ENCODE measurements at regions not wholly inside any gene's neighbourhood (a gene's known extent, or its start where the extent isn't known, plus 50 kb on each side); places are given as distances from the start of the nearest gene placed in this dataset.
A peak's percentile ranks its signal among the peaks of the same experiment; 100 is the strongest.

DNA sequence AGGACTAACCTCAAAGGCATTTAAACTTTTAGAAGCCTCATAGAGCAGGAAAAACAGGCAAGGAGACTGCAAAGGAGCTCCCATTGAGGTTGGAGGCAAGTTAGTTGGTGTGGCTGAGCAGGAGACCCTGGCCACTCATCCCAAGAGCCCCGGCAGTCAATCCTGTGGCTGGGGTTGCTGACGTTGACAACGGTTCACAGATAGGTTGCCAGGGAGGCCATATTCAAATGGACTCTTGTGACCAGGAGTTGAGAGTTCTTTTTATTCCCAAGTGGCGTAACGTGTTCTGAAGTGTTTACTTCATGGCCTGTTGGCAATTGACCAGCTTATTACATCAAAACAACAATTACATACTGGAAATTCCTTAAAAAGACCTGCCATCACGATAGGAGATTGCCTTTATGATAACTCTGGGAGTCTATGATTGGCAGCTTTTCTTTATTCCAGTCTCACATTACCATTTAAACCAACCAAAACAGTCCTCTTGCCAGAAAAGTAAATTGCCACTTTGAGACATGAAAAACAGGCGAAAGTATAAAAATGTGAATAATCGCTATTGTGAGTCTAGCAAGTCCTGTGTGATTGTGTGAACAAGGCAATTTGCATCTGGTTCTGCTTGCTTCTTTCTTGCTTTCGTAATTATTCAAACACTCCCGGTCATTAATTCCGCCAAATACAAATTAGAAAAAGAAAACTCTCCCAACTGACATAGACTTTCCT is 394.9 kb downstream of the MED10 start:
- peak; percentile 47 for DNase-seq

DNA sequence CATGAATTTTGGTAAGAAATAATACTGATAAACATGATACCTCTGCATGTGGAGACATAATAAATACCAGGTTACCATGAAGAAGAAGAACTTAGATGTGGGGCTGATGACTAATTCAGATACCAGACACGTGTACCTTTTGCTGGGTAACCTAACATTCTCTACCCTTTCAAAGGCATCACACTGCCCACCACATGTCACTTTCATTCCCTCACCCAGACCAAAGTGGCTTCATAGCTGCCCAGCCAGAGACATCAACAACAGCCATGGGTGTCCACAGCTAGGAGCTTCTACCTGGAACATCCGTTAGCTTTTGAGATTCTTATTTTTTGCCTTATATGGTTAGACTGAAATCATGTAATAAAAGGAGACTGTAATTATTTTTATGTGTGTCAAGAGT is 396.8 kb downstream of the MED10 start:
- no peak for DNase-seq

DNA sequence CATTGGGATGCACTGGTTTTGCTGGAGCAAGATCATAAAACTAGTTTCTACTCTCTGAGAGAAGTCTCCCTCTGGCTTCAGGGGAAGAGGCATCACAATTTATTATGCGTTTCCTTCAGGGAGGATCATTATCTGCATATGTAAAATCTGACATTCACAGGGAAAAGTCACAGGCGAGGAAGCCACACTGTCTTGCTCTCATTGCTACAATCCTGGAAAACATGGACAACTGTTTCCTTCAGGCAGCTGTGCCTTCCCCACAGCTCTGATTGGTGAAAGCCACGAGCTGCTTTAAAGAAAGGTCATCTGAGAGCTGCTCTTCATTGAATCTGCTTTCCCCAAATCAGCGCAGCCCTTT is 397.8 kb downstream of the MED10 start:
- DNase-seq, result no peak

DNA sequence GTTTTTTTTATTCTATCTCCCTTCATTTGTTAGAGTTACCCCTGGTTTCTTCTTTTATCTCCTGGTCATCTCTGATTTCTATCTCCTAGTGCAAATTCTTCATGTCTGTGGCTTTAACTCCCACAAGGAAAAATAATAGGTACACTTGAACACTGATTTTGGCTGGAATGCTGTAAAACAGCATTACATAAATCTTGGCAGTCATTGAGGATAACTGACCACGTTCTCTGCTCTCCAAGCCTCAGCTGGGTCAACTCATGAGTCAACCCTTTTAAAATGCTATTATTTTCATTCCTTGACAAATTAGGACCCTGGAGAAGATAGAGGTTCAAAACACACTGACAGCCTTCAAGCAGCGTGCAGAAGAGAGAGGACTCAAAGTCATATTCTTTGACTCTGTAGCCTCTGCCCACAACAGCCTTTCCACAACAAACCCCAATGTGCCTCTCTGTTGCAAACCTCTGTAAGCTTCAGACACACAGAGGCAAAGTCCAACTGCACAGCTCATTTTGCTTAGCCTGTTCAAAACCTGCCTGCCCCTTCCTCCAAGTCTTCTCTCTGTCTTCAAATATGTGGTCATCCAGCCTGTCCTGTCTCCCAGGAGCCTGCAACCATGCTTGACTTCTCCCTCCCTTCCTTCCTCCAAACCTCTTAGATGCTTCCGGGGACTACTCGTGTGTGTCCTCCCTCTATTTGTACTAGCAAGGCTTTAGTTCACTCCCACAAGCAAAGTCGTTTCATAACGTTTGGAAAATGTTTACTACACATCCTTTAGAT is 398.4 kb downstream of the MED10 start:
- DNase-seq, result no peak

DNA sequence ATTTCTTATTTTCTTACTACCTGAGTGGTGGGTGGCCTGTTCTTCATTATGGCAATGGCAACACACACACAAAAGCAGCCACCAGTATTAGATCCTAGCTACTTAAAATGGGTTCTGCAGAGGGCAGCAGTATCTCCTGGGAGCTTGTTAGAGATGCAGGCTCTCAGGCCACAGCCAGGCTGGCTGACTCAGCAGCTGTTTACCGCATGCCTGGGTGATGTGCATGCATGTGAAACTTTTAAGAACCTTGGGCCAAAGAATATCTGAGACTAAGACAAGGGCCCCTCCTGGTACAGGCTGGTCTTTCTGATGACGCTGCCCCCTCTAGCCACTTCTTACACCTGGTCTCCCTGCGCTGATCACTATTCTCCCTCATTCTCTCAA is 399.0 kb downstream of the MED10 start:
- DNase-seq, result no peak

DNA sequence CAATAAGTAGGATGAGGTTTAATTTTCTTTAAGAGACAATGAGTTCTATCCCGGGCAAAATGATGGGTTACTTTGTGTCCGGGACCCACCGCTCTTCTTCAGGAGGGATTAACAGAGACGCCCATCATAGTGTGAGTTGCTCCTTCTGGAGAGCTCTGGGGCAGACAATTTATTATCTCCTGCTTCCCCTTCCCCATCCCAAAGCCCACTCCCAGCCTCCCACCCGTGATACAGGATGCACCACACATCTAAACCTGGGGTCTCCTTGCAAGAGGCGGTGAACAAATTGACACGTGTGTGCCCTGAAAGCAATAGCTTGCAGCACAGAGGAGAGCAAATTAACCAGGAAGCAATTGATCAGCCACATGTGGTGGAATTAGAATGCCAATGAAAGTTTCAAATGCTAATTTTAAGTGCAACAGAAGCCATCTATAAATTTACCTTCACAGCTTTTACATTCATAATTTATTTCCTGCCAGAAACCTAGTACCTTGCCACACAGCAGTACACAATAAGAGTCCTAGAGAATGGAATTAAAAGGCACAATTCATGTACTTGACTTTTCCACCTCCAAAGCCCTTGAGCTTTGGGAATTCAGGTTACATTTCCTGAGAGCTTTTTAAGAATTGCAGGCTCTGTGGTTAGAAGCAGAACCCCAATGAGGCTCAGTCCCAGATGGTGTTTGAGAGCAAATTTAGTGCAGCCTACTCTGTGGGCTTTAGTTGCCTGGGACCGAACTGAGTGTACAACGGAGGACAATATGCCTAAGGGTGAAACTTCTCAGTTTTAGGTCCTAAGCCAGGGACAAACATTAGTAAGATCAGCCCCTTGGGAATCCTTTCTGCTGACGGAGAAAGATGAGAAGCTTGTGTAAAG is 399.6 kb downstream of the MED10 start:
- no peak for DNase-seq

DNA sequence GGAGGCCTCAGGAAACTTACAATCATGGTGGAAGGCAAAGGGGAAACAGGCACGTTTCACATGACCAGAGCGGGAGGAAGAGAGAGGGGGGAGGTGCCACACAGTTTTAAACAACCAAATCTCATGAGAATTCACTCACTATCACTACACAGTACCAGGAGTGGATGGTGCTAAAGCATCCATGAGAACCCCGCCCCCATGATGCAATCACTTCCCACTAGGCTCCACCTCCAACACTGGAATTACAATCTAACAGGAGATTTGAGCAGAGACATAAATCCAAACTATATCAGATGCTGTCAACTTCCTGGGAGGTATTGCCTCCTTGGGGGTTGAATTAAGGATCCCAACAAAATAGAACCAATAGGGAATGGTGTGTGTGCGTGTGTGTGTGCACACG is 407.1 kb downstream of the MED10 start:
- no peak for DNase-seq

DNA sequence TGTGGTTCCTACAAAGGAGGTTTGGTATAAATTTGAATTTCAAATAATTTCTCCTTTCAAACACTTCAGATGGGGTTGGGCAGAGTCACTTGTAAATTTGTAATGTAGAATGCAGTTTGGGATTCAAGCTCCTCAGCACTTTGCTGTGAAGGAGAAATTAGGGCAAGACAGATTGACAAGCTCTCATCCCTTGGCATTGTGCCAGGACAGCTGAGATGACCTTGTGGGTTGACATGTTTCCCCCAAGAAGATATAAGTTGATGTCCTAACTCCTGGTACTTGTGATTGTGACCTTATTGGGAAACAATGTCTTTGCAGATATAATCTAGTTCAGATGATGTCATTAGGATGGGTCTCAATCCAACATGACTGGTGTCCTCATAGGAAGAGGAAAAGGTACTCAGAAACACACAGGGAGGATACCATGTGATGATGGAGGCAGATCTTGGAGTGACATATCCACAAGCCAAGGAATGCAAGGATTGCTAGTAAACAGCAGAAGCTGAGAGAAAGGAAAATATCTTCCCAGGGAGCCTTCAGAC is 408.3 kb downstream of the MED10 start:
- no peak for DNase-seq

DNA sequence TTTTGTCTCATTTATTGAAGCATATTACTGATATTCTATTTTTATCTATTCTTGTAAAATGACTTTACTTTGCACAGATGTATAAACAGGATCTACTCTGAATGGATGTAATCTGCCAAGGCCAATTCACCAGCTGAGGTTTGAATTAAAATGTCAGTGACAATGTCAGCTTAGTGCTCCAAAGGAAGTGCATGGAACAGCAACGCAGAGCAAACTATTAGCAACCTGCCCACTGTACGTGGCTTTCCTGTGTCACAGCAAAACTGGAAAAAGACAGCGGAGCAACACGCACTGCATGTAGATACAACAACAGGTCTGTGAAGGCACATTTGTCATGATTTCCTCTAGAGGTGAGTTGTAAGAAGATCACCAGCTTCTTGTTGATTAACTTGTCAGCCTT is 409.4 kb downstream of the MED10 start:
- DNase-seq, result no peak

DNA sequence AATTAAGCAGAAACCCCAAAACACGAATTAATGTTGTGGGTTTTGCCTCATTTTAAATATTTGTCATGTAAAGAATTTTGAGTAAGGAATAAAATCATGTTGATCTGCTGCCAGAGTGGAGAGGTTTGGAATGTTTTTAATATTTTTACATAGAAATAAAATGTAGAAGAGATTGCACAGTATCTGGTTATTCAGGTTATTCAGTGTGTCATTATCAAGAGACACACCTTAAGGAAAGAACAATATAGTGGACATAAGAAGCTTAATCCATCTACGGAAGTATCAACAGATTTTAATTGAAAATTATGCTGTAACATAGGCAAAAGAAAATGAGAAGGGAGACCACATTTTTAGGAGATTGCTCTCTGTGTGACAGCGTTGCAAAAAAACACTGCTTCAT is 410.4 kb downstream of the MED10 start:
- no peak for DNase-seq

DNA sequence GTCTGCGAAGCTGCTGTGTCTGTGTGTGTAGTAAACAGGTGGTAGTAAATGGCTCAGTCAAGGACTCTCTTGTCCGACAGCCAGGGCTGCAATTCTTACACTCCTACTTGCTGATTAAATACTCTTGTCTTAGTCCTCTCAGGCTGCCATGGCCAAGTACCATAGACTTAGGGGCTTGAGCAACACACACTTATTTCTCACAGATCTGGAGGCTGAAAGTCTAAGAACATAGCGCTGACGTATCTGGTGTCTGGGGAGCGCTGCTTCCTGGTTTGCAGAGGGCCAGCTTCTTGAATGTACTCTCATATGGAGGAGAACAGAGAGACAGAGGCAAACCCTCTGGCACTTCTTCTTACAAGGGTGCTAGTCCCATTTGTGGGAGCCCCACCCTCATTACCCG is 411.0 kb downstream of the MED10 start:
- no peak for DNase-seq

DNA sequence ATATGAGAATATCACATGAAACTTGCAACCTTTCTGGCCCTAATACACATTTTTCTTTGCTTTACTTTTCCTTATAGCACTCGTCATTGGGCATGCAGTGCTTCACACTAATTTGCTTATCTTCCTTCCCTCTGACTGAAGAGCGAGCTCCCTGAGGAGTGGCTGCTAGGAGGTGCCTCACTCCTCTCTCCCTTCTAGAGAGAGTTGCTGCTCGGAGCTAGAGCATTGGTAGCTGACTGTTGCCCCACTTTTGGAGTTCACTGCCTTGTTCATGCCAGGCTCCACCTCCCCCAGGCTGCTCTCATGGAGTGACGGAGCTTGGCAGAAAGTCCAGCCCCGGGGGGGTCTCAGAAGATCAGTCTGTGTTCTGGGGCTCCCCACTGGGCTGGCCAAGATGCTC is 413.2 kb downstream of the MED10 start:
- no peak for DNase-seq

DNA sequence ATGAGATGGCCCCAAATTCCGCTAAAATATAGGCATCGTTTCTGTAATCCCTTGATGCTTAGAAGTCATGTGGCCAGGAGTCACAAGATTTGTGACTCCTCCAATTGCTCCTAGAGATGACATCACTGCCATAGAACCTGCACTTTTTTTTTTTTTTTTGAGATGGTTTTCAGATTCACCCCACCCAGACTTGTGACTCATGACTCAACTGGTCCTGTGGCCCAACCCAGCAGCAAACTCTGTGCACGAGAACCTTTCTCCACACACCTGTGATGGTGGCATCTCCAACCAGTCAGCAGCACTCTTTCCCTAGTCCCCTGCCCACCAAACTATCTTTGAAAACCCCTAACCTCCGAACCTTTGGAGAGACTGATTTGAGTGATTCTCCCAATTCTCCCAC is 414.0 kb downstream of the MED10 start:
- no peak for DNase-seq

DNA sequence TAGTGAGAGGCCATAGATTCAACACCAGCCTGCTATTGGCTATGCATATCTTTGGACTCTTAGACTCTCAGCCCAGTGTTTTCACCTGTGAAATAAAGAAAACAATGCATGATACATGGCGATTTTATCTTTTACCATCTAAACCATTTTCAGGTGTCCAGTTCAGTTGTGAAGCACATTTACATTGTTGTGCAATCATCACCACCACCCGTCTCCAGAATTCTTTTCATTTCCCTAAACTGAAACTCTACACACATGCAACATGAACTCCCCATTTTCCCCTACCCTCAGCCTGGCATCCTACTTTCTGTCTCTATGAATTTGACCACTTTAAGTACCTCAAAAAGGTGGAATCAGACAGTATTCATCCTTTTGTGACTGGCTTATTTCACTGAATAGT is 420.6 kb downstream of the MED10 start:
- DNase-seq, result no peak

DNA sequence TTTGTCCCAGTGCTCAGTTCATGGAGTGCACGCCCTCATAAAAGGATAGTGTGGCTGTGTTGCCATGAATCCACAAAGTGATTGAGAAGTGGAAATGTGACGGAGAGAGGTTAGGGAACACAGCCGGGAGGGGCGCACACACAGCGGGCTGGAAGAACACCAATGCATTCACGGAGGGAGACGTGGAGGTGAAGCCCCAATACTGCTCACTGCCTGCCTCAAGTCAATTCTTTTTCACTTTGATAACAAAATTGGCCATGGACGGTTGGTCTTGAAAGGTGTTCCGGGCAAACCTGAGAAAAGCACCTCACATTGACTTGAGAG is 424.1 kb downstream of the MED10 start:
- DNase-seq, result no peak

DNA sequence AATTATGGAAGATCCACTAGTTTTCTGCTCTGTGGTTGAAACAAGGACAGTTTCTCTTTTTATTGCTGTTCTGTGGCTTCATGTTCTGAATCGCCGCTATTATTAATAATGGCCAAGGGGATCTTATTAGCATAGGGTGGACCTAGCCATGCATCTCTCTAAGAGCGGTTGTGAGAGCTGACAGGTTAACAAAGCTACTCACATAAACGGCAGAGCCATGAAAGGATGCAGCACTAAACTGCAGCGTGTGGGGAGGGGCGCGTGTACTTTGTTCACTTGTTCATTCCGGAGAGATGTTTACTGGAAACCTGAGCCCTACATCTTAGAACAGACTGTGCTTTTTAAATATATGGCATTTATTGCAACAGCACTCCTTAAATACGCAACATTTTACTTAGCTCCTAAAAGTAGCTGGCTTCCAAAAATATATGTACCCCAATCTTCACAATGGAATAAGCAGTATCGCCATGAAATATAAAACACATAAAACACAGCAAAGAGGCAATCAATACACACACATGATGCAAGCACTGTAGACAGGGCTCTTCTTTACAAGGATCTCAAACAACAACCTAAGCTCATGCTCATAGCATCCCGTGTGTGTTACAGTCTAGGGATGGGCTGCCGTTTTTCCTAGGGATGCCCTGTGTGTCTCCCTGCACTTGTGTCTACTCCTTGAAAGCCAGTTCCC is 424.6 kb downstream of the MED10 start:
- DNase-seq, result no peak

DNA sequence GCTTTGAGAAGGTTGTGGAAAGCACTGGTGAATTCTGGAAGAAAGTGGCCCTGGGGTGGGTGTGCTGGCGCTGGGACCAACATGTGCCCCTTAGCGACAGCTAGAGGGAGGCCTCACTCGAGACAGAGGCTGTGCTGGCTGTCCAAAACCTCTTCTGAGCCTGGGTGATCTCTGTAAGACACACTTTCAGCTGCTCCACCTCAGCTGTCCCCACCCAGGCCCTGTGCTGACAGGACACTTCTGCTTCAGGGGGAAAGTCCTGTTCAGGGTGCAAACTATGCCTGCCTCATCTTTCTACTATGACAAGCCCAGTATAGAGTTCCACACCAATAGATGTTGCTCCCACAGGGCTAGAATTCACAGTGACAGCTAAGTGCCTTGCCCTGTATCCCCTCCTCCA is 426.4 kb downstream of the MED10 start:
- DNase-seq, result no peak

DNA sequence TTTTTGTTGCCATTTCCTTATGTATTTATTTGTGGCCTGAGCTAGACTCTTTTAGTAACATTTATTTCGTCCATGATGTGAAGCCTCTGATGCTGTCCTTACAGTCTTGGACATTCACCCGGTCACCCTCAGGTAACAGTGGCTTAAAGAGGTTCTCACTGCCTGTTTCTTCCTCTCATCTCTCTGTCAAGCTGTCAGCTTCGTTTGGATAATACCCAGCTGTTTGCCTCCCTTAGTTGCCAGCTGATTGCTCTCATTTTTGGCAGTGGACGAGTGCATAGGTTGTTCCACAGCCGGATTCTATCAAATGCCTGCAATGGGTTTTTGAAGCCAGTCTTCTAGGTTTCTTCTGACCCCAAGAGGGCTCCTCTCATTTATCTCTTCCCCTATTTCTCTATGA is 427.7 kb downstream of the MED10 start:
- no peak for DNase-seq

DNA sequence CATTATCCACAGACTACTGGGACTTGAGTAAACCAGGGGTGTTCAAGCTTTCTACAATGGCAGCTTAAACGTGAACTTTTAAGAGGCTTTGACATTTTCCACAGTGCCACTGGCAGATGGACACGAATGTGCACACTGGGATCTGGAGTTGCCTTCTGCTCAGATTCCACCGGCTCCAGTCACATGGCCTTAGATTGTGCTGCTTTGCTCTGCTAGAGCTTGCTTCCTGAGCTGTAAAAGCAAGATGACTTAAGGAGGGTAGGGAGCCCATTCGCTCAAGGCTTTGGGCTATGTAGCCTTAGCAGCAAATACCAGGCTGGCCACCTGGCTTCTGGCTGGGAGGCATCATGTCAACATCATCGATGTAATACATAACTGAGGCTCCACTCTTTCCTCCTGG is 436.9 kb downstream of the MED10 start:
- no peak for DNase-seq

DNA sequence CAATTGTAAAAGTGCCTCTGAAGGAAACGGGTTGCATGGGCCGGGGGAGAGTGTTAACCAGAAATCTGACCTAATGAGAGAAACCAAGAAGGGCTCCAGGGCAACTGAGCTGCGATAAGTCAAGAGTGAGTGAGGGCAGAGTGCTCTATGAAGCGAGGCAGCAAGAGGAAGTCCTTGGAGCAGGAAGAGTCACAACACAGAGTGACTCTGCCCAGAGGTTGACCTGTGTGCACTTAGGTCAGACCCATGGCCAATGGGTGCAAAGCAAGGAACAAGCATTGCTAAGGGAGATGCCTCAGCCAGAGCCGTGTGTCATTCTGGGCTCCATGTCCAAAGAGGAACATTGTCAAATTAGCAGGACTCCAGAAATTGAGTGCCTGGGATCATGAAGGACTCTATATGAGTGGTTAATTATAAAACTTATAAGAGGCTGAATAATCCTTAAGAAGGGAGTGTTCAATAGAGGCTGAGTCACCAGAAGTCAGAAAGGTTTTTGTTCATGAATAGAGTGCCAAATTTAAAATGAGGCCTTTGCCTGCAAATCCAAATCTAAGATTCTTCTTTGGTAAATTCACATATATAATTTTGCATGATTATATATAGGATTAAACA is 438.5 kb downstream of the MED10 start:
- DNase-seq, result no peak

DNA sequence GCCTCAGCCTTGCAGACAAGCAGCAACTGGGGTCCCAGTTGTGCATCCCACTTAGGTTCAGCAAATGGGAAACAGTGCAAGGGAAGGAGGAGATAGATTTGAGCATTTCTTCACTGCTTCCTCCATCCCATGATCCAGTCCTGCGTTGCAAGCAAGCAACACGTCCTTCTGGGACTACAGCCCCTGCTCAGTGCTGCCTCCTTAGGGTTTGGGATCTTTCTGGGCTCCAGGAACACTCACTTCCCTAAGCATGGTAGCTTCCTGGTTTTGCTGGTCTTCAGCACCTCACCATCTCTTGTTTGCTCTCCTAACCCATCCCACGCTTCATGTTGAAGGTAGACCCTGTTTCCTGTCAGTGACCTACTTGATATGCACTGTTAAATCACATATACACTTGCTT is 444.7 kb downstream of the MED10 start:
- DNase-seq, result no peak

DNA sequence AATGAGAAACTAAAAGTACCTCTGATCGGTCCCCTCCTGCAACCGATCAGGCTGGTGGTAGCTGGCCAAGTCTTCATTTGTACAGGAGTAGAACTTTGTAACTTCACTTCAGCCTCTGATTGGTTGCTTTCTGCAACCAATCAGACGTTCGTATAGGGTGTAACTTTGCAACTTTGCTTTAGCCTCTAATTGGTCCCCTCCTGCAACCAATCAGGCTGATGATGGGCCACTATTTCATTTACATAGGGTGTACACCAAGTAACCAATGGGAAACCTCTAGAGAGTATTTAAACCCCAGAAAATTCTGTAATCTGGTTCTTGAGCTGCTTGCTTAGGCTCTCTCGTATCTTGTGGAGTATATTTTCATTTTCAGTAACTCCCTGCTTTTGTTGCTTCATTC is 445.5 kb downstream of the MED10 start:
- no peak for DNase-seq

DNA sequence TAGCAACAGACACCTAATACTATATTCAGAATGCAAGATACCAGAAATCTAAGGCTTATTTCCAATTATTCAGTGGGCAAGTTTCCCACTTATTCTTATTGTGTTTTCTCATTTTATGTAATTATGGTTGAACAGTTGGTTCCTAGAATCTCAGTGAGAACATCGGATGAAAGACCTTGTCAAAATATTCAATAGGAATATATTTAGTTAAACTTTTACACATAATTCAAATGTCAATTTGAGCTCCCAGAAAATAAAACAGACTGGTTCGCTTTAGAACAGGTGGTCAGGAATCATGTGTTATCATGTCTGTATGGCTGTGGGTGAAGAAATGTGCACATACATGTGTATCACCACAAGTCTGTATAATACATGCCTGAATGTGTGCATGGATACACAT is 447.8 kb downstream of the MED10 start:
- no peak for DNase-seq
